HG02678 (cell line): ENCODE measurements at regions not wholly inside any gene's neighbourhood (a gene's known extent, or its start where the extent isn't known, plus 50 kb on each side); places are given as distances from the start of the nearest gene placed in this dataset.

ENCODE experiments used
- ATAC-seq: cut with Tn5 transposase; IDR thresholded peaks from one replicate; pipeline ENCODE4 v1.9.1; 2021; ENCODE audit warnings: mild to moderate bottlenecking, moderate library complexity; ENCODE audit not compliant: unreplicated experiment

- no peak for ATAC-seq
Measured at GRCh38 chr12:47561746-47562145, 144.1 kb downstream of the RPAP3 start.

- no peak for ATAC-seq
Measured at GRCh38 chr12:47560415-47560814, 145.4 kb downstream of the RPAP3 start.

GRCh38 chr12:47558625-47559345, 147.0 kb downstream of the RPAP3 start:
- ATAC-seq: no peak

- no peak for ATAC-seq
Measured at GRCh38 chr12:47557386-47557785, 148.4 kb downstream of the RPAP3 start.

GRCh38 chr12:47556261-47557030, 149.4 kb downstream of the RPAP3 start:
- no peak for ATAC-seq

GRCh38 chr12:47554046-47554653, 151.7 kb downstream of the RPAP3 start:
- no peak for ATAC-seq

GRCh38 chr12:47553266-47553665, 152.6 kb downstream of the RPAP3 start:
- ATAC-seq: no peak

GRCh38 chr12:47551426-47551851, 154.4 kb downstream of the RPAP3 start:
- no peak for ATAC-seq

GRCh38 chr12:47549258-47549657, 156.6 kb downstream of the RPAP3 start:
- no peak for ATAC-seq

- no peak for ATAC-seq
Measured at GRCh38 chr12:47548401-47548800, 157.4 kb downstream of the RPAP3 start.

- no peak for ATAC-seq
Measured at GRCh38 chr12:47547077-47547476, 158.8 kb downstream of the RPAP3 start.

- ATAC-seq: no peak
Measured at GRCh38 chr12:47545938-47546609, 159.8 kb downstream of the RPAP3 start.

- no peak for ATAC-seq
Measured at GRCh38 chr12:47534695-47535094, 171.1 kb downstream of the RPAP3 start.

GRCh38 chr12:47530050-47530449, 175.8 kb downstream of the RPAP3 start:
- ATAC-seq: no peak

GRCh38 chr12:47527816-47528215, 178.0 kb downstream of the RPAP3 start:
- ATAC-seq: no peak

GRCh38 chr12:47520029-47520428, 185.8 kb downstream of the RPAP3 start:
- no peak for ATAC-seq

- ATAC-seq: no peak
Measured at GRCh38 chr12:47517122-47517521, 188.7 kb downstream of the RPAP3 start.

GRCh38 chr12:47509398-47509851, 196.4 kb downstream of the RPAP3 start:
- ATAC-seq: no peak

- no peak for ATAC-seq
Measured at GRCh38 chr12:47507221-47507620, 198.6 kb downstream of the RPAP3 start.

GRCh38 chr12:47504775-47505446, 200.9 kb downstream of the RPAP3 start:
- no peak for ATAC-seq

- ATAC-seq: no peak
Measured at GRCh38 chr12:47493801-47494200, 212.0 kb downstream of the RPAP3 start.
